ENCODE measurements at regions not wholly inside any gene's neighbourhood (a gene's known extent, or its start where the extent isn't known, plus 50 kb on each side); places are given as distances from the start of the nearest gene placed in this dataset.

GRCh38 chr21:38167345-38167744, 89.4 kb upstream of the KCNJ15 start:
- TF ChIP-seq EP300 (IDR thresholded peaks at IDR 0.05): no peak
- no peak for TF ChIP-seq CTCF (IDR thresholded peaks at IDR 0.05)
- no peak for TF ChIP-seq POLR2A (IDR thresholded peaks at IDR 0.05)
